H1 (cell line): ENCODE measurements at regions not wholly inside any gene's neighbourhood (a gene's known extent, or its start where the extent isn't known, plus 50 kb on each side); places are given as distances from the start of the nearest gene placed in this dataset.

ENCODE experiments used
- CTCF ChIA-PET: fragments of 300-600 bp; sonication (Branson Sonifier 250); formaldehyde crosslinking; loops from one replicate; lab custom pipeline; 2021; ENCODE audit not compliant: partially characterized antibody; lab: Charles Lee
- POLR2A ChIA-PET: fragments of 300-600 bp; sonication (Branson Sonifier 250); formaldehyde crosslinking; loops from one replicate; lab custom pipeline; 2021; ENCODE audit warnings: inconsistent platforms; ENCODE audit not compliant: partially characterized antibody; lab: Charles Lee
- DNase-seq, 2 experiments: peaks; one replicate each; pipeline versions ENCODE4 v3.0.0 to v3.0.0-alpha.2; 2010 to 2022; ENCODE audit warnings: low spot score in 2 of 2, low read depth in 1 of 2, mixed read lengths in 1 of 2
- FAIRE-seq: peaks from 2 replicates; lab custom pipeline; 2011; peaks lifted over from hg19 to GRCh38; lab: Jason Lieb, UNC
- H2AFZ ChIP-seq: 2 replicates; pipeline ENCODE4 v1.8.1; 2012; ENCODE audit warnings: low read length, inconsistent platforms
- H2AK5ac ChIP-seq: 2 replicates; pipeline ENCODE4 v1.6.1; 2013; ENCODE audit warnings: low read depth, low read length
- H2BK120ac ChIP-seq: replicated peaks from 2 replicates; pipeline ENCODE3; 2013; ENCODE audit warnings: low read depth, low read length, inconsistent platforms
- H2BK12ac ChIP-seq: 2 replicates; pipeline ENCODE4 v1.6.1; 2013; ENCODE audit warnings: low read depth, low read length
- H2BK15ac ChIP-seq: 2 replicates; pipeline ENCODE4 v1.6.1; 2013; ENCODE audit warnings: low read length
- H2BK20ac ChIP-seq: 2 replicates; pipeline ENCODE4 v1.6.1; 2013; ENCODE audit warnings: low read length
- H2BK5ac ChIP-seq: 2 replicates; pipeline ENCODE4 v1.6.1; 2013; ENCODE audit warnings: low read depth, low read length
- H3K14ac ChIP-seq: 2 replicates; pipeline ENCODE4 v1.6.1; 2013; ENCODE audit warnings: inconsistent platforms; ENCODE audit not compliant: insufficient read length
- H3K18ac ChIP-seq: 2 replicates; pipeline ENCODE4 v1.6.1; 2013; ENCODE audit warnings: low read length; ENCODE audit errors: extremely low read depth
- H3K23ac ChIP-seq: 2 replicates; pipeline ENCODE4 v1.6.1; 2013; ENCODE audit warnings: inconsistent platforms; ENCODE audit not compliant: insufficient read length
- H3K23me2 ChIP-seq: 2 replicates; pipeline ENCODE4 v1.6.1; 2013; ENCODE audit warnings: low read depth, low read length
- H3K27ac ChIP-seq: 2 replicates; pipeline ENCODE4 v1.6.1; 2011; ENCODE audit warnings: low read depth, low read length, inconsistent platforms
- H3K27me3 ChIP-seq, 4 experiments: replicated peaks in 1 of 4; 1 replicate in 1 of 4; 2 replicates in 3 of 4; pipeline versions ENCODE4 v1.6.1 to v1.8.1; 2011 to 2013; ENCODE audit warnings: low read length in 3 of 4, mild to moderate bottlenecking in 3 of 4, inconsistent platforms in 2 of 4, mixed read lengths in 2 of 4, moderate library complexity in 1 of 4; ENCODE audit not compliant: control insufficient read depth in 3 of 4, insufficient read depth in 3 of 4; ENCODE audit errors: extremely low read depth in 1 of 4
- H3K36me3 ChIP-seq, 4 experiments: 2 replicates each; pipeline versions ENCODE4 v1.6.1 to v1.8.1; 2011 to 2013; ENCODE audit warnings: mild to moderate bottlenecking in 4 of 4, low read length in 3 of 4, moderate library complexity in 2 of 4, control low read depth in 1 of 4, inconsistent platforms in 1 of 4; ENCODE audit not compliant: insufficient read depth in 4 of 4, control insufficient read depth in 2 of 4
- H3K4ac ChIP-seq: replicated peaks from 2 replicates; pipeline ENCODE3; 2013; ENCODE audit warnings: low read length, low read depth, mixed read lengths, inconsistent platforms; ENCODE audit not compliant: insufficient read length
- H3K4me1 ChIP-seq, 4 experiments: replicated peaks in 1 of 4; 1 replicate in 1 of 4; 2 replicates in 3 of 4; pipeline versions ENCODE4 v1.6.1 to v1.8.1; 2011 to 2013; ENCODE audit warnings: low read length in 3 of 4, inconsistent platforms in 2 of 4, mixed read lengths in 1 of 4; ENCODE audit not compliant: insufficient read depth in 4 of 4, control insufficient read depth in 3 of 4
- H3K4me2 ChIP-seq, 2 experiments: 2 replicates each; pipeline versions ENCODE4 v1.6.1 to v1.8.1; 2011 to 2013; ENCODE audit warnings: low read depth in 2 of 2, low read length in 2 of 2, control low read depth in 1 of 2, inconsistent platforms in 1 of 2, mild to moderate bottlenecking in 1 of 2; ENCODE audit not compliant: insufficient read depth in 1 of 2
- H3K4me3 ChIP-seq, 4 experiments: fragments of 200-600, 300-600 bp in 1 of 4; sonication (generic), shearing (Covaris generic), sonication (Bioruptor Twin) in 1 of 4; 2 replicates each; pipeline versions ENCODE4 v1.5.1 to v1.8.1; 2011 to 2016; ENCODE audit warnings: low read length in 4 of 4, low read depth in 3 of 4, control low read depth in 2 of 4, inconsistent platforms in 2 of 4, mild to moderate bottlenecking in 2 of 4, mixed read lengths in 1 of 4, moderate library complexity in 1 of 4; ENCODE audit not compliant: insufficient read depth in 2 of 4; ENCODE audit errors: extremely low read depth in 1 of 4
- H3K56ac ChIP-seq: replicated peaks from 2 replicates; pipeline ENCODE3; 2013; ENCODE audit warnings: low read depth, mild to moderate bottlenecking, mixed read lengths, low read length, inconsistent platforms; ENCODE audit not compliant: insufficient read length
- H3K79me1 ChIP-seq: 2 replicates; pipeline ENCODE4 v1.6.1; 2013; ENCODE audit warnings: low read depth, low read length, control low read depth
- H3K79me2 ChIP-seq, 2 experiments: 2 replicates each; pipeline versions ENCODE4 v1.6.1 to v1.8.1; 2012 to 2013; ENCODE audit warnings: low read length in 2 of 2, mild to moderate bottlenecking in 2 of 2, inconsistent platforms in 1 of 2; ENCODE audit not compliant: insufficient read depth in 2 of 2, control insufficient read depth in 1 of 2
- H3K9ac ChIP-seq, 4 experiments: replicated peaks in 1 of 4; 1 replicate in 1 of 4; 2 replicates in 3 of 4; pipeline versions ENCODE4 v1.6.1 to v1.8.1; 2011 to 2013; ENCODE audit warnings: low read depth in 3 of 4, low read length in 3 of 4, control low read depth in 2 of 4, mild to moderate bottlenecking in 2 of 4, moderate library complexity in 2 of 4, inconsistent platforms in 1 of 4; ENCODE audit errors: extremely low read depth in 1 of 4
- H3K9me3 ChIP-seq, 2 experiments: 2 replicates each; pipeline versions ENCODE4 v1.6.1 to v1.8.1; 2012 to 2013; ENCODE audit warnings: mild to moderate bottlenecking in 2 of 2, moderate library complexity in 2 of 2, control low read depth in 1 of 2, inconsistent platforms in 1 of 2, low read depth in 1 of 2, low read length in 1 of 2, mixed read lengths in 1 of 2; ENCODE audit not compliant: insufficient read depth in 2 of 2
- H4K20me1 ChIP-seq, 2 experiments: replicated peaks in 1 of 2; 2 replicates each; pipeline versions ENCODE3 to v1.8.1; 2011 to 2013; ENCODE audit warnings: inconsistent platforms in 2 of 2, low read length in 2 of 2, mild to moderate bottlenecking in 1 of 2; ENCODE audit not compliant: insufficient read depth in 2 of 2, control insufficient read depth in 1 of 2
- H4K5ac ChIP-seq: 2 replicates; pipeline ENCODE4 v1.6.1; 2013; ENCODE audit warnings: low read length, low read depth, mixed read lengths, inconsistent platforms; ENCODE audit not compliant: insufficient read length
- H4K8ac ChIP-seq: 2 replicates; pipeline ENCODE4 v1.8.0; 2013; ENCODE audit warnings: mild to moderate bottlenecking, moderate library complexity, low read length, inconsistent platforms; ENCODE audit not compliant: insufficient read depth; ENCODE audit errors: extremely low read depth
- H4K91ac ChIP-seq: replicated peaks from 2 replicates; pipeline ENCODE3; 2013; ENCODE audit warnings: low read length, mixed read lengths, inconsistent platforms; ENCODE audit not compliant: insufficient read length
- POU5F1 ChIP-seq: IDR thresholded peaks from 2 replicates; pipeline ENCODE4 v1.6.1; 2011; ENCODE audit warnings: low read depth, mild to moderate bottlenecking, low read length, moderate library complexity
- TEAD4 ChIP-seq: IDR thresholded peaks from 2 replicates; pipeline ENCODE4 v1.6.1; 2012; ENCODE audit warnings: low read depth, low read length, inconsistent platforms, mixed read lengths
- WGBS, 2 experiments: shearing (Covaris generic) in 1 of 2; methylation state at CpG; one replicate each; pipeline versions ENCODE4 v1.1.6 to v1.1.7; 2013 to 2015; ENCODE audit warnings: low lambda C conversion rate in 2 of 2, mixed read lengths in 2 of 2, inconsistent platforms in 1 of 2, low coverage in 1 of 2, missing lambda C conversion rate in 1 of 2; ENCODE audit not compliant: insufficient replicate concordance in 2 of 2, insufficient coverage in 1 of 2, insufficient read length in 1 of 2; ENCODE audit errors: extremely low coverage in 1 of 2, missing lambda C conversion rate in 1 of 2; 5-methylcytosine and 5-hydroxymethylcytosine counted together

DNA sequence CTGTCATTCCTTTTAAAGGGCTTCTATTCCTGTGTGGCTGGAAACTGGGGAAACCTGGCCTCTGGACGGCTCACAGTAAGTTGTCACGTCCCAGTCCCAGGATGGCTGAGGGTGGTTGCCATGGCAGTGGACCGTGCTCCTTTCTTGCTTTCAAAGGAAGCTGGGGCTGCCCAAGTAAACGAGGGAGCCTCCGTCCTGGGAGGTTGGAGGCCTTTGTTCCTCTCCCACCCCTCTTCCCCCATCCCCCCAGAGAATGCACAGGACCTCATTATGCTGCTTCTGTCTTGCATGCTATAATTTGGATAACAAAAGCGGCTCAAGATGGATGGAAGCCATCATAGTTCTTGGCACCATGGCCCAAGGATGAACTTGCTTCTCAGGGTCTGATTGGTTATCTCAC is 325.5 kb upstream of the HS6ST1 start:
- Histone ChIP-seq H3K9me3 (no peaks in the 10 kb centered on the region), H4K20me1 (no peaks in the 10 kb centered on the region), H2BK12ac (peak overlapping the region; percentile 99; the same call in 1 of the 2 replicates), H2BK120ac (peak overlapping the region; percentile 93), H3K4me2 (peak overlapping the region; percentile 40 to 63; a peak in 3 of 4 replicates), H3K56ac (no peak overlapping the region), H3K79me2 (no peaks in the 10 kb centered on the region), H3K79me1 (no peaks in the 10 kb centered on the region), H3K18ac (peak overlapping the region; percentile 65; the same call in 1 of the 2 replicates), H3K4ac (peak overlapping the region; percentile 94), H2BK20ac (peak overlapping the region; percentile 98), H3K4me3 (peak overlapping the region in 1 of 4 experiments; percentile 15; a peak in 1 of 8 replicates), H2AFZ (no peak overlapping the region), H3K23ac (no peak overlapping the region), H3K23me2 (peaks cover 2% of the 10 kb centered on the region; the same call in 1 of the 2 replicates), H3K4me1 (peaks cover 14 to 45% (median 27%) of the 10 kb centered on the region in 4 experiments), H2BK5ac (peak overlapping the region; percentile 98), H2BK15ac (no peak overlapping the region), H4K5ac (no peak overlapping the region), H3K14ac (no peak overlapping the region), H3K36me3 (no peaks in the 10 kb centered on the region), H4K91ac (peak overlapping the region; percentile 94), H3K27me3 (peaks cover 0 to 2% (median 0%) of the 10 kb centered on the region in 4 experiments; a peak in 2 of 7 replicates), H2AK5ac (peak overlapping the region; percentile 25; the same call in 1 of the 2 replicates), H3K27ac (peak overlapping the region; percentile 70), H3K9ac (no peak overlapping the region; a peak in 1 of 7 replicates), H4K8ac (no peak overlapping the region)
- DNase-seq (peak in 1 of 2 experiments; percentile 57), FAIRE-seq (peak; percentile 86)
- 34% methylated on average over 6 of the region's 6 CpGs; no CpG with 5 or more reads in 1 of the 2 experiments for WGBS, 2 experiments
- ChIA-PET POLR2A (interaction anchor here (1.4 to 1.6 kb wide), 2 partner anchors 16 to 18 kb away, joined by 4 to 5 read pairs; no protein-coding TSS in a partner anchor), CTCF (interaction anchor here (0.8 to 2.2 kb wide), 5 partner anchors 17 to 50 kb away, joined by 3 to 7 read pairs (median 4); no protein-coding TSS in a partner anchor)
- TF ChIP-seq POU5F1, result no peak
- TF ChIP-seq TEAD4, result 0 out of 2 replicates have a peak, but pooled peaks have one; percentile 32
